DMS 273 (cell line): ENCODE measurements at regions not wholly inside any gene's neighbourhood (a gene's known extent, or its start where the extent isn't known, plus 50 kb on each side); places are given as distances from the start of the nearest gene placed in this dataset.
"Not testable (repeated sequence)": the region's sequence is repeated elsewhere in the genome, so short reads cannot be mapped to it uniquely, and the experiment has no call there.

Experiments
- DNase-seq: peaks from one replicate; lab custom pipeline; 2025; ENCODE audit not compliant: unreplicated experiment; lab: John Stamatoyannopoulos, UW

- DNase-seq: no peak
These were observed 477.6 kb downstream of the XYLT1 start for GRCh38 chr16:16992975-16993765.

GRCh38 chr16:16994831-16995230 is 475.9 kb downstream of the XYLT1 start:
- no peak for DNase-seq

GRCh38 chr16:16996827-16997226 is 473.9 kb downstream of the XYLT1 start:
- no peak for DNase-seq

GRCh38 chr16:16997349-16997748 is 473.4 kb downstream of the XYLT1 start:
- no peak for DNase-seq

- DNase-seq: no peak
These were observed 469.3 kb downstream of the XYLT1 start for GRCh38 chr16:17001471-17001870.

- DNase-seq: no peak
These were observed 468.2 kb downstream of the XYLT1 start for GRCh38 chr16:17002565-17002964.

GRCh38 chr16:17005963-17006362 is 464.8 kb downstream of the XYLT1 start:
- DNase-seq: not testable (repeated sequence)

- DNase-seq: no peak
These were observed 459.0 kb downstream of the XYLT1 start for GRCh38 chr16:17011712-17012111.

GRCh38 chr16:17013038-17013437 is 457.7 kb downstream of the XYLT1 start:
- no peak for DNase-seq

GRCh38 chr16:17014484-17015121 is 456.2 kb downstream of the XYLT1 start:
- DNase-seq: no peak

GRCh38 chr16:17015702-17016101 is 455.1 kb downstream of the XYLT1 start:
- no peak for DNase-seq

- DNase-seq: no peak
These were observed 453.3 kb downstream of the XYLT1 start for GRCh38 chr16:17017442-17017841.

GRCh38 chr16:17018585-17018939 is 452.2 kb downstream of the XYLT1 start:
- no peak for DNase-seq

- DNase-seq: no peak
These were observed 451.4 kb downstream of the XYLT1 start for GRCh38 chr16:17019366-17019765.

GRCh38 chr16:17023606-17024005 is 447.2 kb downstream of the XYLT1 start:
- DNase-seq: no peak

- DNase-seq: no peak
These were observed 446.2 kb downstream of the XYLT1 start for GRCh38 chr16:17024514-17024913.

GRCh38 chr16:17026600-17027242 is 444.0 kb downstream of the XYLT1 start:
- no peak for DNase-seq

GRCh38 chr16:17027488-17028129 is 443.2 kb downstream of the XYLT1 start:
- DNase-seq: no peak

GRCh38 chr16:17029602-17030350 is 441.0 kb downstream of the XYLT1 start:
- DNase-seq: no peak

- DNase-seq: no peak
These were observed 439.1 kb downstream of the XYLT1 start for GRCh38 chr16:17031484-17032268.
